Tibial nerve (tissue), 4 donors: ENCODE measurements at regions not wholly inside any gene's neighbourhood (a gene's known extent, or its start where the extent isn't known, plus 50 kb on each side); places are given as distances from the start of the nearest gene placed in this dataset.

Source experiments
- EP300 ChIP-seq, 2 donors: sonication (generic); formaldehyde crosslinking; IDR thresholded peaks; one replicate each; pipeline ENCODE4 v1.6.1; 2017; ENCODE audit warnings: antibody characterized with exemption in 2 of 2, mild to moderate bottlenecking in 1 of 2
- POLR2A ChIP-seq, 2 donors: fragments of 450-650 bp; IDR thresholded peaks; one replicate each; pipeline ENCODE4 v1.6.1; 2017; ENCODE audit warnings: antibody characterized with exemption in 2 of 2, mild to moderate bottlenecking in 2 of 2, moderate library complexity in 2 of 2
- TF ChIP-seq, protein P1 (sequence below), 5 experiments: fragments of 200-600 bp in 3 of 5; fragments of 450-650 bp in 2 of 5; sonication (generic) in 3 of 5; IDR thresholded peaks; one replicate each; pipeline ENCODE4 v1.5.1; 2016 to 2019; ENCODE audit warnings: antibody characterized with exemption in 5 of 5, mild to moderate bottlenecking in 3 of 5, moderate library complexity in 2 of 5

- TF ChIP-seq, protein P1, sequence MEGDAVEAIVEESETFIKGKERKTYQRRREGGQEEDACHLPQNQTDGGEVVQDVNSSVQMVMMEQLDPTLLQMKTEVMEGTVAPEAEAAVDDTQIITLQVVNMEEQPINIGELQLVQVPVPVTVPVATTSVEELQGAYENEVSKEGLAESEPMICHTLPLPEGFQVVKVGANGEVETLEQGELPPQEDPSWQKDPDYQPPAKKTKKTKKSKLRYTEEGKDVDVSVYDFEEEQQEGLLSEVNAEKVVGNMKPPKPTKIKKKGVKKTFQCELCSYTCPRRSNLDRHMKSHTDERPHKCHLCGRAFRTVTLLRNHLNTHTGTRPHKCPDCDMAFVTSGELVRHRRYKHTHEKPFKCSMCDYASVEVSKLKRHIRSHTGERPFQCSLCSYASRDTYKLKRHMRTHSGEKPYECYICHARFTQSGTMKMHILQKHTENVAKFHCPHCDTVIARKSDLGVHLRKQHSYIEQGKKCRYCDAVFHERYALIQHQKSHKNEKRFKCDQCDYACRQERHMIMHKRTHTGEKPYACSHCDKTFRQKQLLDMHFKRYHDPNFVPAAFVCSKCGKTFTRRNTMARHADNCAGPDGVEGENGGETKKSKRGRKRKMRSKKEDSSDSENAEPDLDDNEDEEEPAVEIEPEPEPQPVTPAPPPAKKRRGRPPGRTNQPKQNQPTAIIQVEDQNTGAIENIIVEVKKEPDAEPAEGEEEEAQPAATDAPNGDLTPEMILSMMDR (IDR thresholded peaks at IDR 0.05) = no peak
- TF ChIP-seq POLR2A (IDR thresholded peaks at IDR 0.05) = no peak
- TF ChIP-seq EP300 (IDR thresholded peaks at IDR 0.05) = no peak
Observed at GRCh38 chr2:236934166-236934565, 151.5 kb upstream of the COPS8 start.
